HG03439 (cell line): ENCODE measurements at regions not wholly inside any gene's neighbourhood (a gene's known extent, or its start where the extent isn't known, plus 50 kb on each side); places are given as distances from the start of the nearest gene placed in this dataset.
"Not testable (repeated sequence)": the region's sequence is repeated elsewhere in the genome, so short reads cannot be mapped to it uniquely, and the experiment has no call there.

ENCODE experiments used
- ATAC-seq: cut with Tn5 transposase; IDR thresholded peaks from one replicate; pipeline ENCODE4 v1.9.1; 2021; ENCODE audit warnings: mild to moderate bottlenecking, moderate library complexity; ENCODE audit not compliant: unreplicated experiment

DNA sequence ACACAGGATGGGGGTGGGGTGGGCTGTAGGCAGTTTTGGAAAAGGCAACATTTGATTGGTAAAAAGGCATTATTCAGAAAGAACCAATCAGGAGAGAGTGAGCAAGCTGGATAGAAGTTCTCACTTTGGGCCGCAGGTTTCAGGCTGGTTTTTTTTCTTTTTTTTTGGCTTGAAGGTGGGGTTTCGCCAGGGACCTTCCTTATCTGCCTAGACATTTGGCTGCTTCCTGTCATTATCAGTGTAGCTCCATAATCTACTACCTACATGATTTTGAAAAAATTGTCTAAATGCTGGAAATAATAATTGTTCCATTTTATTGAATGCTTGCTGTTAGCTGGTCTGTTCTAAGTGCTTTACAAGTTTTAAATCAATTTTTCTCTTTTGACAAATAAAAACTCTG is 649.0 kb downstream of the TMTC2 start:
- ATAC-seq: no peak

DNA sequence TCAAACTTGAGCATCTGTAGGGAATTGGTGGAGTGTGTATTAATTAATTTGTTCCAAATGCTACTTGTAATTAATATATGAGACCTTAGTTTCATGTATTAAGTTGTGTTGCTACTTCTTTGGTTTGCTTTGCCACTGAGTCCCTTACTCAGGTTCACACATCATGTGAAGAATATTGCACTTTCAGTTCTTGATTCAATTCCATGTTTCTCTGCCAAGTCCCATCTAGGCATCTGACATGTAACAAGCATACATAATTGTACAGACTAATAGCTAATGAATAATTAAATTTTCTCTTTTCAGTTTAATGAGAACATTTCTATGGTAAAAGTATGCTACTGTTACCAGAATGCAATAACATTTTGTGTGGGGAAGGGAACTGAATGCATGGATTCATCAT is 640.0 kb downstream of the TMTC2 start:
- no peak for ATAC-seq

DNA sequence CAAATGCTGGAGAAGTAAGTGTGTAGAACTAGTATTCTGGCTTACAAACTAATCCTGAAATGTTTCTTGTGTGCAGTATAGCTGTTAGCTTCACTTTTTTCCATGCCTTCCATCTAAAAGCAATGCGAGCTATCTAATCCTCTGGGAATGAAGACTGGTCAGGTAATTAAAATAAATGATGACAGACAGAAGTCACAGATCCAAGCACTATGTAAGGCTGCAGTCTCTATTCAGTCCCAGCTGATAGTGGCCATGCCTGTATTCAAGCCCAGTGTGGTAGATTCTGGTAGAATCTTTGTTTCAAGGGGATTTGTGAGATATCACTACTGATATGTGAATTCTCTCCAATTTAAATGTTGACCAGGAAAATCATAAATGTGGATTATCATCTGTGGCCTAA is 637.2 kb downstream of the TMTC2 start:
- ATAC-seq: no peak

DNA sequence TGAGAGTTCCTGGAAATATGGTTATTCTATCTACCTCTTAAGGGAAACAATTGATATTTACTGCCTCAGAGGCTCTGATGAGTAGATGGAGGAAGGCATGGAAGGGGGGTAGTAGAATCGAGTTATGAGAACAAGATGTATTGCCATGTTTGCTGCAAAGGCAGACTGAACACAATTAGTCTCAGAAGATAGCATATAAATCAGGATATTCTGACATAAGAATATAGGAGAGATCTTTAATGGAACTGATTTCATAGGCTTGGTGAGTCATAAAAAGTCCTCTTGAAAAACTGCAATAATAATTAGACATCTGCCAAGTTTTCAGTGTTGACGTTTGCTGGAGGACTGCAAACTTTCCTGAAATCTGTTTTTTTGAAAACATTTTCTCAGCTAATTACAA is 636.1 kb downstream of the TMTC2 start:
- no peak for ATAC-seq

DNA sequence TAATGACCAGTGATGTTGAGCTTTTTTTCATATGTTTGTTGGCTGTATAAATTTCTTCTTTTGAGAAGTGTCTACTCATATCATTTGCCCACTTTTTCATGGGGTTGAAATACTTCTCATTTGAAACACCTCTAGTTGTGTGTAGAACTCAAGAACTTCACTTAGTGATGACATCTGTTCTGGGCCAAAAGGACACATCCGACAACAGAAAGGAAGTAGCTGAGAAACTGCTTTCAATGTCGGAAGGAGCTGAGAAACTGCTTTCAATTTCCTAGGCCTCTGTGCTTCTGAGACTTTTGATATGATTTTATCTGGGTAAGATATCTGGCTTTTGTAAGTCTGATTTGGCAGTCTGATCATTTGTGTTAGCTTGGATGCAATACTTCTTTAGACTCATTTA is 635.3 kb downstream of the TMTC2 start:
- ATAC-seq: no peak

DNA sequence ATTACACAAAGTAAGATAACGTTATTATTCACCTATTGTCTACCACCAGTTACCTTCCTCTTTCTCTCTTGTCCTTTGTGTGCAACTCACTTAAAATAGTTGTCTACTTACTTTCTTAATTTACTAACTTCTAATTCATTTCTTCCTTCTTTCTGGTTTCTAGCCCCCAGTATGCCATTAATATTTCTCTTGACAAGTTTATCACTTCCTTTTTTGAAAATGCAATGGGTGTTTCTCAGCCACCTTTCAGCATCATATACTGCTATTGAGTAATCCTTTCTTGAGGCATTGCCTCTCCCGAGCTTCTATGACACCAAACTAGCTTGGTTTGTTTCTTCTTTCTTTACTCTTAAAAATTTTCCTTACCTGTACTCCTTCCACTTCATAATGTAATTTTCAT is 633.6 kb downstream of the TMTC2 start:
- no peak for ATAC-seq

DNA sequence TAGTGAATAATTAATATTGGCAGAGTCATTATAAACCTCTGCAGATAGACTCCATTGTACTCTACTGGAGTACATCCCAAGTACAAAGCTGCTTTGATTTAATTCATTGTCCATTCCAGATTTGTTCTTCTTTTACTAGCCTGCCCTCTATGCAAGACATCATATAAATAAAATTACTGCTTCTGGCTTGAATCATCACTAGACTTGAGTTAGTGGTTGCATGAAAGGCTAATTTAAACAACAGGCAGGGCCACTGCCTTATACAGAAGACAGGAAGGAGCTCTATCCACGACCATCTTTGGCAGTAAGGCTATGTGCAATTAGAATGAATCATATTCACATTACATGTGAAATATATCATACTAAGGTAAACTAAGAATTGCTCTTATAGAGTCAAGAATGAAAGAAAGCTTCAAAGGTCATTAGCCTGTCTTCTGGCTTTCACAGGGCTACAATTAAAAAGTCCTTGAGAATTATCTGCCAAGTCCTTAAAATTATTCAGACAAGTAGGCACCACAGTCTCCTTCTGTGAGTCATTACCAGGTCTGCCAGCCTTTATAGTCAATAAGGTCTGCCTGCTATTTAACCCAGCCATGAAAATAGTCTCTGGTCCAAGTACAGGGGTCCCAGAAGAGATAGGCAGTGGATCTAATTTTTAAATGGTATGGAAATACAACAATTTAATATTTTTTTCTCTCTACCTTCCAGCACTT is 631.8 kb downstream of the TMTC2 start:
- ATAC-seq: no peak

DNA sequence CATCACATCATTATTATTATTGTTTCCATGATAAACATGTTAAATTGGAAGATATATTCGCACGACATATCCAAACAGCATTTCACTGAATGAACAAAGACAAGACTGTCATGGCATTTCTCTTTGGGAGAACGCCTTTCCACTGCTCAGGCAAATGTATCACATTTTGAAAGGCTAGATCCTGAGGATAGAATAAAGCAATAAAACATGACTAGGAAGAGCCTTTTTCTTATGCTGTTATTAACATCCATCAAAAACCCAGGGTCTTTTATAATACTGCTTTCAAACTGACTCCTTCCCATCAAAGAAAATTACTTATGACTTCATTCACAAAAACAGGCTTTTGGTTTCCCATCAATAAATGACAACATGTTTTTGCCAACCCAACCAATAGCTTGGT is 630.9 kb downstream of the TMTC2 start:
- ATAC-seq: no peak

DNA sequence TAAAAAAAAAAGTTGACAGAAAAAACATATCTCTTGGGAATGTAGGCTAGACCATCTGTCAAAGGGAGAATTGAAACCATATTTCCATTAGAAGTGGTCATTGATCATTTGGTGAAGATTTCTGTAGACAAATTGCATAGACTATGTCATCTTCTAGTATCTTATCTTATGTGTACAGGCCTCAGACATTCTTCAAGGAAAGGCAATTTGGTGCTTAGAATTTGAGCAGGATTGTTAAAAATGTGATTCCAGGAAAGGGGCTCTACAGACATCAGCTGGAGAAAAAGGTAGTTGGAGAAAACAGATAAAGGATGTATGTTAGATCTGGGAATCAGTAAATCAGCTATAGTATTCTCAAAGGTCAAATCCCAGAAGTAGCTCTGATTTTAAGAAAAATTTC is 627.1 kb downstream of the TMTC2 start:
- ATAC-seq: no peak

DNA sequence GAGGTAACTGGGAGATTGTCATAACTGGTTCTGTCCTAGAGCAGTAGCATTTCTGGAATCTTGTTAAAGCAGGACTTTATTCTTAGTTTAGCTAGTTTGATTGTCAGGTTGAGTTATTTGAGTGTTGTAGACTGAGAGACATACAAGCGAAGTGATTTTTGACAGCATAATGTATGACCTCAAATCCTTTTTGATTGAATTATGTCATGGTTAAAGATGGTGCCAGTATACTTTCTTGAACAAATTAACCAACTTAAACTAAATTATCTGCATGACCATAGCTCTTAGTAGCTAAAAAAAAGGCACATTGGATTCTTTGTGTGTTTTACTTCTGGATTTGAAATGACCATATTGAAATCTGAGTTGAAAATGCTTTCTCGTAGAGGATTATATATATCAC is 626.6 kb downstream of the TMTC2 start:
- no peak for ATAC-seq

DNA sequence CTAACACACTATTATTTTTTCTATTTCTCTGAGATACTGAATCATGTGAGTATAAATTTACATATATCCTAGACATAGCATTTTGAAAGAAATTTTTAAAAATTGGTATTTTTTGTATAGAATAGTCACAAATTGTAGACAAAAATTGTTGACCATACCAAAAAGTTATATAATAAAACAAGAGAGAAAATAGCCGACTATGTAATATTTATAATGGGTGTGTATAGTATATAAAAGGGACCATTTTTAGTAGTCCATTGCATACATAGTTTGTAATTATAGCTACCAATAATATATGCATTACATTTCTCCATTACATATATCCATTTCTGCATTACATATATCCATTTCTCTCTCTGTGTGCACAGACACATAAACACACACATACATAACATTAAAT is 590.2 kb downstream of the TMTC2 start:
- ATAC-seq: no peak

DNA sequence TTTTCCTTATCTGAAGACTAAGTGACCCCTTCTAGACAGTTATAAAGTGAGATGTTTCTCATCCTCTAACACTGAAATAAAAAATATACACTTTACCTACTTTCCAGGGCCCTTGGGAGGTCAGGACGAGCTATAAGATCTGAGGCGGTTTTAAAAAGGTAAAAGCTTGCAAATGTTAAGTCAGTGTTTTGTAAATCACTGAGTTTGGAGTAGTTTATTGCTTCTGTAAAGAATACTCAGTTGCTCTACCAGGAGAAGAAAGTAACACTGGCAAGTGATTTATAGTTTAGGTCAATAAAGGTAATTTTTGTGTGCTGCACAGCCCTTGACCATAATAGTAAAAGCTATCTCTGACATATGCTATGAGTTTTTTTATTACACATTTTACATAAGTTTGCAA is 584.5 kb downstream of the TMTC2 start:
- ATAC-seq: no peak

DNA sequence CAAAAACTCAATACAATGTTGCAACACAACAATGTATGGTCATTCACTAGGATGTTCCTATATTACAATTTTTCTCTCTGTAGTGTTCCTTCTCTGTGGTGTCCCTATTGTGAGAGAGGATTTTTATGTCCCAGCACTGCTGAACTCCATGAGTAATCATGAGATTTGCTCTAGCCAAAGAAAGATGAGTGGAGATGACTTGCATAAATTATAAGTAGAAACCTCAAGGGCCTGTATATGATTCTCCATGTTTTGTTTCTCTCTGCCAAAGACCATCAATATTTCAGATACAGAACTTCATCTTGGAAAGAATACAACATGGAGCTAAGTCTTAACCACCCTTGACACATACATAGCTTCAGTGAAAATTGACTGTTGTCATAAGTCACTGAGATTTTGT is 579.1 kb downstream of the TMTC2 start:
- no peak for ATAC-seq

DNA sequence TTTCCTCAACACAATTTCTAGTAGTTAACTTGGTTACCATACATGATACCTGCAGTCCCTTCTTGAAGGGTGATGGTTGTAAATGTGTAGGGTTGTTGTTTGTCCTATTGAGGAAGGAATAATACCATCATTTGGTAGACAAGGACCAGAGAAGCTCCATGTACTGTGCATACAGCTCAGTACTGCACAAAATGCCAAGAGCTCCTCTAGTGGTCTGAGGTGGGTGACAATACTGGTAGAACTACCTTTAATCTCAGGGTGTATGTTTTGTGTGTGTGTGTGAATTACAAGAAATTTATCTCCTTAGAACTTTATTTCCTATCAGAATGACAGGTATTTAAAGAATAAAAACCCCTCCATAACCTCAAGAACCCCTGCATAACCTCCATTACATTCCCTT is 575.3 kb downstream of the TMTC2 start:
- ATAC-seq: no peak

DNA sequence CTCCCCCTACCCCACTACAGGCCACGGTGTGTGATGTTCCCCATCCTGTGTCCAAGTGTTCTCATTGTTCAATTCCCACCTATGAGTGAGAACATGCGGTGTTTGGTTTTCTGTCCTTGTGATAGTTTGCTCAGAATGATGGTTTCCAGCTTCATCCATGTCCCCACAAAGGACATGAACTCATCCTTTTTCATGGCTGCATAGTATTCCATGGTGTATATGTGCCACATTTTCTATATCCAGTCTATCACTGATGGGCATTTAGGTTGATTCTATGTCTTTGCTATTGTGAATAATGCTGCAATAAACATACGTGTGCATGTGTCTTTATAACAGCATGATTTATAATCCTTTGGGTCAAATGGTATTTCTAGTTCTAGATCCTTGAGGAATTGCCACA is 573.4 kb downstream of the TMTC2 start:
- not testable (repeated sequence) for ATAC-seq

DNA sequence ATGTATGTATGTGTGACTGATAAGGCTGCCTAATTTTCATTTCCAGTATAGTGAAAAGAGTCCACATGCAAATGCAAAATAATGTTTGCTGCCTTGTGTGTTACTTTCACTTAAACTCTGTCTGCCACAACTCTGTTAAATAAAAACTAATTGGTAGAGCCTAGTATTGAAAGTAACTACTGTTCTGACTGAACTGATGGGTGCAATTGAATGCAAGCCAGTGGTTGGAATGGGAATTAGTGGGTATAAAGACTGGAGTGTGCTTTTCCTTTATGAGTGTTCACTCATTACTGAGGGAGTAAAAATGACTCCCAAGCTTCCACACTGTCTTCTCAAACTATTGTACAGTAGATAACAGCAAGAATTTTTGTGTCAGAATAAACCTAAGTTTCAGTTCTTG is 571.0 kb downstream of the TMTC2 start:
- no peak for ATAC-seq

DNA sequence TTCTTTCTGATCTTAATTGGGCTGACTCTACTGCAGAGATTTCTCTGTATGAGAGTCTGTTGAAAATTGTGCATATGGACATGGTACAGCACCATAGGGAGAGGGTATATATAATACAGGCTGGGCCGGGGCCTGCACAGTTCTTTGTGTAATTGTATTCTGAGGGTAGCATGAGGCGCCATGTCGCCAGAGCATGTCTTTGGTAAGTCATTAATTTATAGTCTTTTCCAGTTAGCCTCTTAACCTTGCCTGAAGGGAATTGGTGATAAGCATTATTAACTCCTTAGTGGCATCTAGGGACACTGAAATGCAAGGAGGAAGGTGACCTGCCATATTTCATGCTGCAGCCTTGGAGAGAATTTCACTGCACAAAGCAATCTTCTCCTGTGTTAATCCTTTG is 569.9 kb downstream of the TMTC2 start:
- no peak for ATAC-seq

DNA sequence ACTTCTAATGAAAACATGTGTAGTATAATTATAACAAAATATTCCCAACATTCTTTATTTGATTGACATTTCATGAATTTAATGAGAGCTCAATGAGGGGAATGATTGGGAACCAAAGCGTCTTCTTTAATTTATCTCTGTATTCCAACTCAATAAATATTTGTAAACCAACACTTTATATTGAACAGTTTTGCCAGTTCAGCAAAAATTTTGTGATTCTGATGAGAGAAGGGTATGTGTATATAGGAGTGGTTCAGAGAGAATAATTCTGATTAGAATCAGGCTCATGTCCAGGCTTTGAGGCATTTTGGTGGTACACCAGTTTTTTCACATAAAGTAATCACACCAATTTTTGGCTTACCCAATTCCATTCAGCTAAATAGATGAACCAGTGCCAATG is 564.2 kb downstream of the TMTC2 start:
- no peak for ATAC-seq

DNA sequence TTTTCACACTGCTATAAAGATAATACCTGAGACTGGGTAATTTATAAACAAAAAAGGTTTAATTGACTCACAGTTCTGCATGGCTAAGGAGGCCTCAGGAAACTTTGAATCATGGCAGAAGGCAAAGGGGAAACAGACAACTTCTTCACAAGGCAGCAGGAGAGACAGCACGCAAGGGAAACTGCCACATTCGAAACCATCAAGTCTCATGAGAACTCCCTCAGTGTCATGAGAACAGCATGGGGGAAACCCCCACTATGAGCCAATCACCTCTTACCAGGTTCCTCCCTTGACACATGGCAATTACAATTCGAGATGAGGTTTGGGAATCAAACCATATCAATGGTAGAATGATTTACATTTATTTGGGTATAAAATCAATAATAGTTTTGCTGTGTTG is 558.5 kb downstream of the TMTC2 start:
- no peak for ATAC-seq

DNA sequence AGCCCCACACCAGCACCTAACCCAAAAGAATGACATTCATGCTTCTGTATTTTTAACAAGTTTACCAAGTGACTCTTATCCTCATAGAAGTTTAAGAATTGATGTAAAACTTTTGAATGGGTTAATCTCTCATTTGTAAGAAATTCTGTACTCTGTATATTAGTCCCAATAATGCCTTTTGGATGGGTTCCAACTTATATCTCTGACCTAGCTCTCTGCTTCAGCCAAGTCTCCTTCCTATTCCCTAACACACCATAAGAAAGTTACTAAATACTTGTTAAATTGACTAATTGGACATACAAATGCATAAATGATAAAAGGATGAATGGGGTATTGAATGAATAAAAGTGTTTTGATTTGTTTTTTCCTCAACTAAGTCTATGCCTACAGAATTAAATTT is 557.3 kb downstream of the TMTC2 start:
- ATAC-seq: no peak

DNA sequence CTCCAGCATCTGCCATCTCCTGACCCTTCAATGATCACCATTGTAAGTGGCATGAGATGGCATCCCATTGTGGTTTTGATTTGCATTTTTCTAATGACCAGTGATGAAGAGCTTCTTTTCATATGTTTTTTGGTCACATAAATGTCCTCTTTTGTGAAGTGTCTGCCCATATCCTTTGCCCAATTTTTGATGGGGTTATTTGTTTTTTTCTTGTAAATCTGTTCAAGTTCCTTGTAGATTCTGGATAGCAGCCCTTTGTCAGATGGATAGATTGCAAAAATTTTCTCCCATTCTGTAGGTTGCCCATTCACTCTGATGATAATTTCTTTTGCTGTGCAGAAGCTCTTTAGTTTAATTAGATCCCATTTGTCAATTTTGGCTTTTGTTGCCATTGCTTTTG is 547.3 kb downstream of the TMTC2 start:
- not testable (repeated sequence) for ATAC-seq

DNA sequence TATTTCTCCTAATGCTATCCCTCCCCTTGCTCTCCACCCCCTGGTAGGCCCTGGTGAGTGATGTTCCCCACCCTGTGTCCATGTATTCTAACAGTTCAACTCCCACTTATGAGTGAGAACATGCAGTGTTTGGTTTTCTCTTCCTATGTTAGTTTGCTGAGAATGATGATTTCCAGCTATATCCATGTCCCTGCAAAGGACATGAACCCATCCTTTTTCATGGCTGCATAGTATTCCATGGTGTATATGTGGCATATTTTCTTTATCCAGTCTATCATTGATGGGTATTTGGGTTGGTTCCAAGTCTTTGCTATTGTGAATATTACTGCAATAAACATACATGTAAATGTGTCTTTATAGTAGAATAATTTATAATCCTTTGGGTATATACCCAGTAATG is 540.3 kb downstream of the TMTC2 start:
- ATAC-seq: not testable (repeated sequence)

DNA sequence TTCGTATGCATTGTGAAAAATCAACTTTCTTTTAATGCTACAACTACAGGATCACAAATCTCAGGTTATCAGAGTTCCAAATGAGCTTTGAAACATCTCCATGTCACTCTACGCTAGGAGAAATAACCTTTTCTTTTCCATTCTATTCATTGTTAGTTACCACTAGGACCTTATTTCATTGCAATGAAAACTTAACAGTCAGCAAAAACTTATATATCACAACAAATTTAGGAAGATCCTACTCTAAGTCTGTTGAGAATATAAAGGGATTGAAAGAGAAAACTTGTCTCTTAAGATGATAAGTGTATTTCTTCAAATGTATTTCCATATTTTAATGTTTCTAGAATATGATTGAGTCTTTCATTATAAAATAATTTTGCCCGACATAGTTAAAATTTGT is 539.1 kb downstream of the TMTC2 start:
- ATAC-seq: no peak
